Hematopoietic multipotent progenitor cell treated with erythropoietin and hydrocortisone succinate and interleukin-3 and kit ligand, for 8 days (in vitro differentiated cells): ENCODE measurements at regions not wholly inside any gene's neighbourhood (a gene's known extent, or its start where the extent isn't known, plus 50 kb on each side); places are given as distances from the start of the nearest gene placed in this dataset.

ENCODE experiments used
- DNase-seq: peaks from one replicate; pipeline ENCODE4 v3.0.0-alpha.2; 2015

DNA sequence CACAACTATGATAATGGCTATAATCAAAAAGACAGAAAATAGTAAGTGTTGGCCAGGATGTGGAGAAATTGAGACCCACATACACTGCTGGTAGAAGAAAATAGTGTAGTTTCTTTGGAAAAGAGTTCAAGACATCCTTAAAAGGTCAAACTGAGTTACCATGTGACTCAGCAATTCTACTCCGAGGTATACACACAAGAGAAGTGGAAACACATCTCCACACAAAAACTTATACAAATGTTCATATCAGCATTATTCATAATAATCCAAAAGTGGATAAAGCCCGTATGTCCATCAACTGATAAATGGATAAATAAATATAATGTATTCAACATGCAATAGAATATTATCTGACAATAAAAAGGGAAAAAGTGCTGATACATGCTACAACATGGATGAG, 532.2 kb downstream of the NR2F1-AS1 start:
- DNase-seq: no peak

DNA sequence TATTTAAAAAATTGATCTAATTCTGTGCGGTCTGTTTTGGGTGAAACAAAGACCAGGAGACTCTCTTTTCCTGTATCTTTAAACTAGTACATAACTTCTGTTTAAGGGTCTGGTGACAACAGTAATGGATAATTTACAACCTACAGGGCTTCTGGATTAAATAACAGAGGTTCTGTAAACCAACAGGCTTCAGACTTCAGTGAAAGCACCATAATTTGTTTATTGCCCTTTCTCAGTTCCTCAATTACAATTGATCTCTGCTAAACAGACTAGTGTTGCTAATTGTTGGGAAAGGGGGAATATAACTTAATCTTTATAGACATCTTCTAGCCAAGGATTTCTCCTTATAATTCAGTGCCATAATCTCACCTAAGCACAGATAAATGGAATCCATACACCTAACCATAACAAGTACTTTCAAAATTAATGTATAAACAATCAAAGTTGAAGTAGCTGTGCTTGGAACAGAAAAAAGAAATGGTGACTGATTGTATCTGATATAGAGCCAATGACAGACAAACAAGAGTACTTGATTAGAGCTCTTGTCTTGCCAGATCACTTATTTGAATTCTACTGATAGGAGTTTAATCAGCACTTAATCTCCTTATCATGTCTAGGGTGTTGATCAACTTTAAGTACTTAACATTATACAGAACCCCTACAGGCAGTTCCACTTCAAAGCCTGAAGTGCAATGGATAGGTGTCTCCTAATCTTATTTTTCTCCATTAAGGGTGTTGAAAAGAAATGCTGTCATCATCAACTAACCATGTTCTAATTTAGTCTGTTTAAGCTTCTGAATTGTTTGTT, 536.0 kb downstream of the NR2F1-AS1 start:
- DNase-seq: no peak

- no peak for DNase-seq
Measured at GRCh38 chr5:93039888-93040287, 541.1 kb downstream of the NR2F1-AS1 start.

DNA sequence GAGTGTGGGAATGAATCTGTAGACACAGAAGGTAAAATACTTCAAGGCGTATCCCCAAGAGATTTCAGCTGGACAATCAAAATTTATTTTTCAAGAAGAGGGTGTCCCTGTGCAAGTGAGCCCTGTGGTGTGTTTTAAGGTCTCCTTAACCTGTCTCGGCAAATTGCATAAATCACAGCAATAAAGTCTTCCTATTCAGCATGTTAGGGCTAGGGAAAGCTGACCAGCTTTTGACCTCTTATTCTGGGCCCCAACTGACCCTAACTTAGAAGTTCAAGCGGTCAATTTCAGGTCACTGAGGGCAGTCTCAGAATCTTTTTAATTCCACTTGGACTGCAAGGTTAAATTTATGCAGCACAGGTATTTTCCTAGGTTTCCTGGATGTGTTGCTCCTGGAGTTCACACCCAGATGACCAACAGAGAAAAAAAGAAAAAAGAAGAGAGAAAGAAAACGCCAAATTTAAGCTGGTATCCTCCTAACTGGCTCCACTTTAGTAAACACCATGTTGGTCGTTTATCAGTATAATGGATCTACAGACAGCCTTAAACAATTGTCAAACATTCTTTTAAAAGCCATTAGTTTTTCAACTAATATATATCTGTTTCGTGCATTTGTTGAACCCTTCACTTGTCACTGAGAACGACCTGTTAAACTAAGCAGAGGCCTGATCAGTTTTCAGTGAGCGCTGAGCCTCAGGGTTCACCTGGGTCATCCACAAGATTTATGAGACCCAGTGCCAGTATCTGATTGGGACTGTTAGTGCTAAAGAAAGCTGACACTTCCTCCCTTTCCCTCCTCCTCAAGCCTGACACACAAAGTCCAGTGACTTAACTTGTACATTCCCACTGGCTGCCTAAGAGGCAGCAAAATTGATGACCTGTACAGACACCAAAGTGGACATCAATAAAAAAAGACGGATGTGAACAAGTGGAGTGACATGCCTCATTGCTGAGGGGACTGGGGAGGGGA, 546.1 kb downstream of the NR2F1-AS1 start:
- no peak for DNase-seq

- no peak for DNase-seq
Measured at GRCh38 chr5:93022796-93023447, 558.1 kb downstream of the NR2F1-AS1 start.

GRCh38 chr5:93022211-93022610, 558.8 kb downstream of the NR2F1-AS1 start:
- no peak for DNase-seq

DNA sequence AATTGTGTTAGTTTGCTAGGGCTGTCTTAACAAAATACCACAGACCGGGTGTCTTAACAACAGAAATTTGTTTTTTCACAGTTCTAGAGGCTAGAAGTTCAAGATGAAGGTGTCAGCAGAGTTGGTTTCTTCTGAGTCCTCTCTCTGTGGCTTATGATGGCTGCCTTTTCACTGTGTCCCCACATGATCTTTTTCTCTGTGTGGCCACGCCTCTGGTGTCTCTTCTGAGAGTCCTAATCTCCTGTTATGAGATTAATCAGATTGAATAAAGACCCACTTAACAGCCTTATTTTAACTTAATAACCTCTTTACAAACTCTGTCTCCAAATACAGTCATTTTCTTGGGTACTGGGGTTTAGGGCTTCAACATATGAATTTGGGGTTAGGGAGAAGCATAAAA, 561.1 kb downstream of the NR2F1-AS1 start:
- no peak for DNase-seq

- DNase-seq: no peak
Measured at GRCh38 chr5:93018461-93018860, 562.6 kb downstream of the NR2F1-AS1 start.

DNA sequence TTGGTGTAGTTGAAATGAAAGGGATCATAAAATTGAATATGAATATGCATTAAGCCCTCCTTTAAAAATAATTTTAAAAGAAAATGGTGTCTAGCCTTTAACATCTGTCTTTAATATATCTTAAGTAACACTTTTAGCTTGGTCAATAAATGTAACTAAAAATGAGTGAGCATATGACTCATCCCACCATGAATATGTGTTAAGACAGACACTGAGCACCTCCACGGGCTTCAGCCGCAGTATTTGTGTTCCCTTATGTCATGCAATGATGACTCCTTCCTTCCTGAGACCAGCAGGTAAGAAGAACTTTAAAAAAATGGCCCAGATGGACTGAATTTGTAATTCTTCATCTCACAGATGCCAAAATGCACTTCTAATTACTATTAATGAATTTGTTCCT, 563.2 kb downstream of the NR2F1-AS1 start:
- DNase-seq: no peak

DNA sequence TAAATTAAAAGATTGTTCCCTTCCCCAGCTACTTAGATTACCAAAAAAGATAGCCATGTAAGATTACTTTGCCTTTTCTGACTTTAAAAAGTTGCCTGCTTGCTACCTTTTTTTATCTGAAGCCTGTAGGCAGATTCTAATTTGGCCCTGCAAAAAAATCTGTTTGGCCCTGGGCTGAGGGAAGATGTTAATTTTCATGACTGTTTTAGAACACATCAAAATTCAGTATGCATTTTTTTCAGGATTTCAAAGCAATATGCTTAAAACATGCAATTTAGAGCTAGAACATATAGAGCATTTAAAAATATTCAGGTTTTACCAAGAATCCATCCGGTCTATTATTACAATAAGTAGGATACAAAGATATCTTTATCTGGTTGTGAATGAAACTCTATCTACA, 563.6 kb downstream of the NR2F1-AS1 start:
- DNase-seq: no peak

DNA sequence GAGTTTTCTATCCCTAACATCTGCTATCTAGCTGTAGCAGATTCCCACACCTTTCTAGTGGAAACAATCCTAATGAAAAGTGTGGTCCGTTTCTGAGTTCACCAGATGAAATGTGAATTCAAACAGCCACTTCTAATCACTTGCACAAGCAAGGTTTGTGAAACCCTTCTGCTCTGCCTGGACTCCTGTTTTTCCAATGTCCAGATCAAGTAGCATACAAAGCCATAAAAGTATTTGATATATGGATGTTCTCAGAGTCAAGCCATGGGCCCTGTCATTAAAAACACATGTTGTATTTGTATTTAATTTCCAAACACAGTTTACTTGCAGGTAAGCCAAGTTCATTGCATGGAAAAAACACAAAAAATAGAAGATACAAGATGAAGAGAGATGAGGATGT, 570.4 kb downstream of the NR2F1-AS1 start:
- DNase-seq: no peak

DNA sequence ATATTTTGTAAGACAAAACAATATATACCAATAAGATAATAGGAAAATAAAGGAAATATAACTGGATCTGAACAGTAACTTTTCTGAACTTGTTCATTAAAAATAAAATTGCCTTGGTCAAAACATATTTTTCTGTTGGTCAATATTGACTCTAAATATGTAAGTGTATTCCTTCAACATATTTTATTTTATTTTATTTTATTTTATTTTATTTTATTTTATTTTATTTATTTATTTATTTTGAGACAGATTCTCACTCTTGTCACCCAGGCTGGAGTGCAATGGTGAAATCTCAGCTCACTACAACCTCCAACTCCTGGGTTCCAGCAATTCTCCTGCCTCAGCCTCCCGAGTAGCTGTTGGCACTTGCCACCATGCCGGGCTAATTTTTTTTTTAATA, 571.0 kb downstream of the NR2F1-AS1 start:
- DNase-seq: no peak

GRCh38 chr5:93008502-93009207, 572.4 kb downstream of the NR2F1-AS1 start:
- DNase-seq: no peak

DNA sequence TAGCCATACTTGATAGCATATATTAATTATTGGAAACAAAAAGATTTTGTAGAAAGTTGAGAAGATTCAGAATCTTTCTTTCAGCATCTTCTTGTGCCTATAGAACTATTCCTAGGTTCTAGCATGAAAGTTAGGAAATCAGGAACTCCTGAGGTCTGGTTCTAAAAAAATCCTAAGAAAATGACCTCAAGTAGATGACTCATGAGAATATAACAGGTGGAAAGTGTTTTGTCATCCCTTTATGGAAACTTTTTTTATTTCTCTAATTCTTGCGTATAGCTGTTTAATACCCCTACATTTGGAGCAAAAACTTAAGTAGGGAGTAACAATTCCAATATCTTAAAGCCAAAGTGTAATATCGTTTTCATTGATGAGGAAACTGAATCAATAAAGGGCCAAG, 574.1 kb downstream of the NR2F1-AS1 start:
- no peak for DNase-seq

- DNase-seq: no peak
Measured at GRCh38 chr5:92998456-92998855, 582.6 kb downstream of the NR2F1-AS1 start.

GRCh38 chr5:92994392-92994791, 586.6 kb downstream of the NR2F1-AS1 start:
- no peak for DNase-seq

GRCh38 chr5:92992073-92992472, 588.9 kb downstream of the NR2F1-AS1 start:
- DNase-seq: no peak

DNA sequence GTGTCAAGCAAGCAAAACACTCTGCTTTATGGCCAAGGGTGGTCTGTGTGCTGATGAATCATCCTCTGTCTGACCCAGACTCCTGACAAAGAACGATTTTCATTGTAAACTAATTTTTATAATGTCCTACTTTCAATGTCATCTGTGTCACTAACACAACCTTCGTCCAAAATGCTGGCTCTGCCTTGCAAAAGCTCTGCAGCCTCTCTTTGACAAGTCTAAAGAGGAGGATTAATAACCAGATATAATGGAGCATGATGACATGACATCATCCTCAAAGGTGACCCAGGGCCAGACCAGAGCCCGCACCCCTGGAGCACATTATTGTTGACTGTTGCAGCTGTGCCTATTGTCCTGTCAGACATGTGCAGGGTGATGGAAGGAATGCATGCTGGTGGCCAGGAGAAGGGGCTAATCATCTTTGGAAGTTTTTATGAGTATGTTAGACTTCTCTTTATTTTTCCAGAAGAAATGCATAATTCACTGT, 589.4 kb downstream of the NR2F1-AS1 start:
- DNase-seq: no peak

DNA sequence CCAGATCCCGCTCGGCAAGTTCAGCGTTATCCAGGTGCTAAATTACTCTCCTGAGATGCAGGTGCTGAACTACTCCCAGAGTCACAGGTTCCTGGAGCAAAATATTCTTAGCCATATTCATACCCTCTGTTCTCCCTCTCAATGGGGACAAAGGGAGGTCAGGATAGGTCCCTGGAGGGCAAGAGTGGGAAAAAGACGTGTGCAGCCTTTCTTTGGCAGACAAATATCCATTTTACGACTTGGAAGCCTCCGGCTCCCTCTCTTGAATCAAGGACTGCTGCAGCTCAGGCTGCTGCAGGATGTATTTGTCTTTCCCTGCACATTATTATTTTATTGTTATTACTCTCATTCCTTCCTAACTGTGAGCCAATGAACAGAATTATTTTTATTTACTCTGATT, 590.2 kb downstream of the NR2F1-AS1 start:
- DNase-seq: no peak

DNA sequence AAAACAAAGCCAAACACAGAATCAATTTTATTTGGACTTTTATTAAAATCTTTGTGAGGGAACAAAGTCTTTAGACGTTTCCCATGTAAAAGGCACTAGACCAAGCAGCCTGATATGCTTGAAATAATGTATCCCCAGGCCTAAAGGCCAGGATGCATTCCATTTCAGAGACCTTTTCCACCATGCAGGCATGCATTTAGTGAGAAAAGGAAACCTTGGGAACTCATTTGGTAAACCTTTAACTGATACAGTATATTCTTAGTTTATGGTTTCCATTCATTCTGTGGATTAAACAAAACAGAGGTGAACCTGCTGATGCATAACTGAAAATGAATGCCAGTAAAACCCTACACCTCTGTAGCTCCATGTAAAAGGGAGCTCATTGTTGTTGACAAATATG, 600.0 kb downstream of the NR2F1-AS1 start:
- DNase-seq: no peak

GRCh38 chr5:92980491-92980890, 600.5 kb downstream of the NR2F1-AS1 start:
- no peak for DNase-seq

DNA sequence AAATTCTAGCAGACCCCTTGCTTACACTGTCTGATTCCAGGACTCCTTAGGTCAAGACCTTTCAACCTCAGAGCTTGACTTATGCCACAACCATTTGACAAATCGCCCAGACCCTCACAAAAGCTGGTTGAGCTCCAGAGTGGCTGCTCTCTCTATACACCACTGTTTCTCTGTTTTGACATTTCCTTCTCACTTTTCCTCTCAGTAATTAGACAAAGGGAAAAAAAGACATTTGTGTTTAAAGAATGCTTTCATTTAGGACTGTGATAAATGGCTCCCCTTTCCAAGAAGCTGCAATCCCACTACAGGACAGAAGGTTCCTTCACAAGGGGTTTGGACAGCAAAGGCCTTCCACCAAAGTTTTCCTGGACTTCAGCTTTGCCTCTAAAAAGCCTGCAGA, 601.3 kb downstream of the NR2F1-AS1 start:
- DNase-seq: no peak
